Keratinocyte (primary cell): ENCODE measurements at regions not wholly inside any gene's neighbourhood (a gene's known extent, or its start where the extent isn't known, plus 50 kb on each side); places are given as distances from the start of the nearest gene placed in this dataset.

Experiments used
- DNase-seq: peaks from one replicate; pipeline ENCODE4 v3.0.0-alpha.2; 2011; ENCODE audit warnings: low read depth, missing footprints, low spot score
- FAIRE-seq: peaks from 2 replicates; lab custom pipeline; 2011; peaks lifted over from hg19 to GRCh38; lab: Jason Lieb, UNC
- H2AFZ ChIP-seq: 2 replicates; pipeline ENCODE4 v1.6.0; 2012; ENCODE audit warnings: low read length, control low read depth, inconsistent platforms; ENCODE audit not compliant: control insufficient read depth
- H3K27ac ChIP-seq: 2 replicates; pipeline ENCODE4 v1.5.1; 2011; ENCODE audit warnings: low read length; ENCODE audit not compliant: control insufficient read depth, insufficient read depth
- H3K27me3 ChIP-seq: 3 replicates; pipeline ENCODE4 v1.6.0; 2011; ENCODE audit warnings: low read length; ENCODE audit not compliant: control insufficient read depth, insufficient read depth; ENCODE audit errors: extremely low read depth
- H3K36me3 ChIP-seq, 2 experiments: 2 replicates in 1 of 2; 3 replicates in 1 of 2; pipeline ENCODE4 v1.5.1; 2011; ENCODE audit warnings: low read length in 2 of 2, mild to moderate bottlenecking in 1 of 2; ENCODE audit not compliant: control insufficient read depth in 2 of 2, insufficient read depth in 2 of 2; ENCODE audit errors: extremely low read depth in 1 of 2
- H3K4me1 ChIP-seq: 3 replicates; pipeline ENCODE4 v1.5.1; 2011; ENCODE audit warnings: low read length; ENCODE audit not compliant: control insufficient read depth, insufficient read depth; ENCODE audit errors: extremely low read depth
- H3K4me2 ChIP-seq: 3 replicates; pipeline ENCODE4 v1.6.0; 2011; ENCODE audit warnings: low read depth, low read length; ENCODE audit not compliant: control insufficient read depth, insufficient read depth; ENCODE audit errors: extremely low read depth
- H3K4me3 ChIP-seq, 3 experiments: fragments of 200-600 bp in 1 of 3; sonication (generic) in 1 of 3; 2 replicates in 2 of 3; 3 replicates in 1 of 3; pipeline ENCODE4 v1.5.1; 2011 to 2016; ENCODE audit warnings: low read length in 3 of 3, mild to moderate bottlenecking in 3 of 3, control low read depth in 2 of 3, inconsistent platforms in 1 of 3, low read depth in 1 of 3, mixed read lengths in 1 of 3, mixed run types in 1 of 3, moderate library complexity in 1 of 3; ENCODE audit not compliant: control insufficient read depth in 2 of 3, insufficient read depth in 2 of 3; ENCODE audit errors: extremely low read depth in 1 of 3
- H3K79me2 ChIP-seq: 2 replicates; pipeline ENCODE4 v1.6.0; 2012; ENCODE audit warnings: low read length; ENCODE audit not compliant: control insufficient read depth, insufficient read depth
- H3K9ac ChIP-seq: 3 replicates; pipeline ENCODE4 v1.6.0; 2011; ENCODE audit warnings: low read length; ENCODE audit not compliant: control insufficient read depth, insufficient read depth; ENCODE audit errors: extremely low read depth
- H3K9me1 ChIP-seq: 3 replicates; pipeline ENCODE4 v1.6.0; 2011; ENCODE audit warnings: low read length; ENCODE audit not compliant: control insufficient read depth, insufficient read depth; ENCODE audit errors: extremely low read depth
- H3K9me3 ChIP-seq: 2 replicates; pipeline ENCODE4 v1.5.1; 2012; ENCODE audit warnings: low read depth, low read length; ENCODE audit not compliant: control insufficient read depth
- H4K20me1 ChIP-seq: 3 replicates; pipeline ENCODE4 v1.6.0; 2011; ENCODE audit warnings: low read length; ENCODE audit not compliant: control insufficient read depth, insufficient read depth; ENCODE audit errors: extremely low read depth
- CTCF ChIP-seq, 3 experiments: IDR thresholded peaks in 1 of 3; conservative IDR thresholded peaks in 1 of 3; optimal IDR thresholded peaks in 1 of 3; 2 replicates in 2 of 3; 3 replicates in 1 of 3; pipeline versions ENCODE3 to v1.5.1; 2011; ENCODE audit warnings: low read length in 3 of 3, mild to moderate bottlenecking in 3 of 3, moderate library complexity in 2 of 3, control low read depth in 1 of 3, inconsistent platforms in 1 of 3; ENCODE audit not compliant: insufficient read depth in 2 of 3; ENCODE audit errors: extremely low read depth in 1 of 3
- EZH2 ChIP-seq: IDR thresholded peaks from one replicate; pipeline ENCODE4 v1.6.1; 2012; ENCODE audit warnings: inconsistent platforms, mild to moderate bottlenecking, low read length, moderate library complexity
- dilution Hi-C: fragments of 300-500 bp; cut with MboI; formaldehyde crosslinking; loops from one replicate; pipeline ENCODE4 v1.7.0; 2020; ENCODE audit warnings: low sequenced_read_pairs; ENCODE audit not compliant: extremely low pct_ligation_motif_present

- FAIRE-seq (no peak), DNase-seq (no peak)
- Histone ChIP-seq H3K9me1 (no peaks in the 10 kb centered on the region), H3K4me1 (peaks cover 6% of the 10 kb centered on the region), H3K27me3 (peaks cover 27% of the 10 kb centered on the region), H3K9me3 (no peaks in the 10 kb centered on the region), H2AFZ (no peak overlapping the region), H3K27ac (no peak overlapping the region), H3K4me2 (no peak overlapping the region), H3K9ac (no peak overlapping the region), H3K79me2 (no peaks in the 10 kb centered on the region), H3K4me3 (no peak overlapping the region), H3K36me3 (no peaks in the 10 kb centered on the region), H4K20me1 (no peaks in the 10 kb centered on the region)
- dilution Hi-C loops, result no loop called here
- TF ChIP-seq EZH2 (no peak), CTCF (optimal IDR thresholded peaks at IDR 0.05 in 1 of 3, IDR thresholded peaks at IDR 0.05 in 1 of 3, conservative IDR thresholded peaks at IDR 0.05 in 1 of 3; ENCODE audit: extremely low read depth in 1 of 3, insufficient read depth in 2 of 3, low read length in 3 of 3) (no peak)
Measured at GRCh38 chr10:78980354-78980753, 88.4 kb upstream of the ZMIZ1 start.

- dilution Hi-C loops, result no loop called here
- Histone ChIP-seq H3K36me3 (no peaks in the 10 kb centered on the region), H3K79me2 (no peaks in the 10 kb centered on the region), H3K27ac (no peak overlapping the region), H3K27me3 (peaks cover 27% of the 10 kb centered on the region), H4K20me1 (no peaks in the 10 kb centered on the region), H3K9me3 (no peaks in the 10 kb centered on the region), H3K4me3 (no peak overlapping the region), H3K4me2 (no peak overlapping the region), H3K4me1 (peaks cover 6% of the 10 kb centered on the region), H3K9me1 (no peaks in the 10 kb centered on the region), H2AFZ (no peak overlapping the region), H3K9ac (no peak overlapping the region)
- no peak for FAIRE-seq
- DNase-seq, result no peak
- TF ChIP-seq EZH2 (no peak), CTCF (optimal IDR thresholded peaks at IDR 0.05 in 1 of 3, IDR thresholded peaks at IDR 0.05 in 1 of 3, conservative IDR thresholded peaks at IDR 0.05 in 1 of 3; ENCODE audit: extremely low read depth in 1 of 3, insufficient read depth in 2 of 3, low read length in 3 of 3) (no peak)
Measured at GRCh38 chr10:78980815-78981214, 88.0 kb upstream of the ZMIZ1 start.
